Loucy (cell line): ENCODE measurements at regions not wholly inside any gene's neighbourhood (a gene's known extent, or its start where the extent isn't known, plus 50 kb on each side); places are given as distances from the start of the nearest gene placed in this dataset.

Experiments
- H2AFZ ChIP-seq: fragments of 200-600 bp; sonication (generic); 2 replicates; pipeline ENCODE4 v1.6.0; 2016; ENCODE audit warnings: antibody characterized with exemption, mild to moderate bottlenecking, low read length, moderate library complexity
- H3F3A ChIP-seq: fragments of 200-600 bp; 2 replicates; pipeline ENCODE4 v1.6.0; 2016; ENCODE audit warnings: antibody characterized with exemption, low read depth, mild to moderate bottlenecking
- H3K27me3 ChIP-seq: fragments of 200-600 bp; sonication (generic); 2 replicates; pipeline ENCODE4 v1.6.1; 2014; ENCODE audit warnings: low read length, mild to moderate bottlenecking; ENCODE audit not compliant: insufficient read depth, poor library complexity, severe bottlenecking
- H3K36me3 ChIP-seq: fragments of 200-600 bp; sonication (generic); 2 replicates; pipeline ENCODE4 v1.6.1; 2016; ENCODE audit warnings: low read length; ENCODE audit not compliant: insufficient read depth
- H3K4me1 ChIP-seq: fragments of 200-600 bp; sonication (generic); 2 replicates; pipeline ENCODE4 v1.5.1; 2014; ENCODE audit warnings: low read length, mild to moderate bottlenecking; ENCODE audit not compliant: insufficient read depth, poor library complexity, severe bottlenecking
- H3K4me2 ChIP-seq: fragments of 200-600 bp; sonication (generic); 2 replicates; pipeline ENCODE4 v1.6.0; 2014; ENCODE audit warnings: antibody characterized with exemption, low read length, low read depth, mild to moderate bottlenecking; ENCODE audit not compliant: poor library complexity, severe bottlenecking
- H3K4me3 ChIP-seq: fragments of 200-600 bp; sonication (generic); 2 replicates; pipeline ENCODE4 v1.5.1; 2014; ENCODE audit warnings: low read length, mild to moderate bottlenecking, mixed read lengths; ENCODE audit not compliant: poor library complexity, severe bottlenecking
- H3K79me2 ChIP-seq: fragments of 200-600 bp; sonication (generic); 2 replicates; pipeline ENCODE4 v1.6.1; 2014; ENCODE audit warnings: low read length; ENCODE audit not compliant: insufficient read depth
- H3K9ac ChIP-seq: fragments of 200-600 bp; sonication (generic); 2 replicates; pipeline ENCODE4 v1.6.0; 2014; ENCODE audit warnings: mild to moderate bottlenecking, low read depth, low read length, moderate library complexity; ENCODE audit not compliant: poor library complexity, severe bottlenecking
- H3K9me2 ChIP-seq: fragments of 200-600 bp; sonication (generic); replicated peaks from 2 replicates; pipeline ENCODE4 v1.6.1; 2016; ENCODE audit warnings: low read depth, low read length, mixed read lengths
- H3K9me3 ChIP-seq: fragments of 200-600 bp; sonication (generic); 2 replicates; pipeline ENCODE4 v1.6.1; 2014; ENCODE audit warnings: mild to moderate bottlenecking, antibody characterized with exemption, low read length, low read depth; ENCODE audit not compliant: insufficient read depth
- H4K20me1 ChIP-seq: fragments of 200-600 bp; sonication (generic); 2 replicates; pipeline ENCODE4 v1.6.0; 2014; ENCODE audit warnings: antibody characterized with exemption, low read length, mild to moderate bottlenecking; ENCODE audit not compliant: insufficient read depth, poor library complexity, severe bottlenecking
- EZH2phosphoT487 ChIP-seq: fragments of 200-600 bp; IDR thresholded peaks from 2 replicates; pipeline ENCODE4 v1.6.1; 2018; ENCODE audit warnings: antibody characterized with exemption, mild to moderate bottlenecking, moderate library complexity, borderline replicate concordance
- TF ChIP-seq, protein P1 (sequence below): fragments of 200-600 bp; sonication (generic); conservative IDR thresholded peaks from 2 replicates; pipeline ENCODE4 v1.5.1; 2014; ENCODE audit warnings: mild to moderate bottlenecking, antibody characterized with exemption, low read length

- no peaks in the 10 kb centered on the region for H3K36me3 ChIP-seq
- H3K79me2 ChIP-seq, result no peaks in the 10 kb centered on the region
- H4K20me1 ChIP-seq, result no peaks in the 10 kb centered on the region
- TF ChIP-seq, protein P1, sequence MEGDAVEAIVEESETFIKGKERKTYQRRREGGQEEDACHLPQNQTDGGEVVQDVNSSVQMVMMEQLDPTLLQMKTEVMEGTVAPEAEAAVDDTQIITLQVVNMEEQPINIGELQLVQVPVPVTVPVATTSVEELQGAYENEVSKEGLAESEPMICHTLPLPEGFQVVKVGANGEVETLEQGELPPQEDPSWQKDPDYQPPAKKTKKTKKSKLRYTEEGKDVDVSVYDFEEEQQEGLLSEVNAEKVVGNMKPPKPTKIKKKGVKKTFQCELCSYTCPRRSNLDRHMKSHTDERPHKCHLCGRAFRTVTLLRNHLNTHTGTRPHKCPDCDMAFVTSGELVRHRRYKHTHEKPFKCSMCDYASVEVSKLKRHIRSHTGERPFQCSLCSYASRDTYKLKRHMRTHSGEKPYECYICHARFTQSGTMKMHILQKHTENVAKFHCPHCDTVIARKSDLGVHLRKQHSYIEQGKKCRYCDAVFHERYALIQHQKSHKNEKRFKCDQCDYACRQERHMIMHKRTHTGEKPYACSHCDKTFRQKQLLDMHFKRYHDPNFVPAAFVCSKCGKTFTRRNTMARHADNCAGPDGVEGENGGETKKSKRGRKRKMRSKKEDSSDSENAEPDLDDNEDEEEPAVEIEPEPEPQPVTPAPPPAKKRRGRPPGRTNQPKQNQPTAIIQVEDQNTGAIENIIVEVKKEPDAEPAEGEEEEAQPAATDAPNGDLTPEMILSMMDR, result no peak
- no peak for TF ChIP-seq EZH2phosphoT487
- no peaks in the 10 kb centered on the region for H3K9me2 ChIP-seq
- H3K4me2 ChIP-seq, result no peak overlapping the region
- H3K27me3 ChIP-seq, result no peaks in the 10 kb centered on the region
- peaks cover 5% of the 10 kb centered on the region for H3K4me1 ChIP-seq
- H3K9me3 ChIP-seq, result no peaks in the 10 kb centered on the region
- no peak overlapping the region for H3K4me3 ChIP-seq
- H2AFZ ChIP-seq, result no peak overlapping the region
- H3K9ac ChIP-seq, result no peak overlapping the region
- no peaks in the 10 kb centered on the region for H3F3A ChIP-seq
Observed at GRCh38 chr5:72599519-72600370, 92.5 kb upstream of the ZNF366 start.

- Histone ChIP-seq H3K9me3 (no peaks in the 10 kb centered on the region), H3K36me3 (no peaks in the 10 kb centered on the region), H3K4me3 (no peak overlapping the region), H3K9me2 (no peaks in the 10 kb centered on the region), H2AFZ (no peak overlapping the region), H3F3A (no peaks in the 10 kb centered on the region), H3K9ac (no peak overlapping the region), H3K27me3 (no peaks in the 10 kb centered on the region), H4K20me1 (no peaks in the 10 kb centered on the region), H3K4me1 (peaks cover 5% of the 10 kb centered on the region), H3K79me2 (no peaks in the 10 kb centered on the region), H3K4me2 (no peak overlapping the region)
- TF ChIP-seq EZH2phosphoT487, result no peak
- TF ChIP-seq, protein P1, result no peak
Observed at GRCh38 chr5:72599065-72599433, 91.8 kb upstream of the ZNF366 start.

GRCh38 chr5:72598401-72599064, 91.3 kb upstream of the ZNF366 start:
- Histone ChIP-seq H3F3A (no peaks in the 10 kb centered on the region), H3K4me2 (no peak overlapping the region)

More at GRCh38 chr5:72598401-72599064, 91.3 kb upstream of the ZNF366 start:
- no peaks in the 10 kb centered on the region for H3K36me3 ChIP-seq
- H3K79me2 ChIP-seq, result no peaks in the 10 kb centered on the region
- peaks cover 5% of the 10 kb centered on the region for H3K4me1 ChIP-seq
- no peaks in the 10 kb centered on the region for H4K20me1 ChIP-seq
- H2AFZ ChIP-seq, result no peak overlapping the region
- H3K27me3 ChIP-seq, result no peaks in the 10 kb centered on the region
- no peak overlapping the region for H3K9ac ChIP-seq
- no peaks in the 10 kb centered on the region for H3K9me3 ChIP-seq
- H3K9me2 ChIP-seq, result no peaks in the 10 kb centered on the region
- TF ChIP-seq, protein P1, result no peak
- TF ChIP-seq EZH2phosphoT487, result no peak
- no peak overlapping the region for H3K4me3 ChIP-seq
